ENCODE measurements at regions not wholly inside any gene's neighbourhood (a gene's known extent, or its start where the extent isn't known, plus 50 kb on each side); places are given as distances from the start of the nearest gene placed in this dataset.

DNA sequence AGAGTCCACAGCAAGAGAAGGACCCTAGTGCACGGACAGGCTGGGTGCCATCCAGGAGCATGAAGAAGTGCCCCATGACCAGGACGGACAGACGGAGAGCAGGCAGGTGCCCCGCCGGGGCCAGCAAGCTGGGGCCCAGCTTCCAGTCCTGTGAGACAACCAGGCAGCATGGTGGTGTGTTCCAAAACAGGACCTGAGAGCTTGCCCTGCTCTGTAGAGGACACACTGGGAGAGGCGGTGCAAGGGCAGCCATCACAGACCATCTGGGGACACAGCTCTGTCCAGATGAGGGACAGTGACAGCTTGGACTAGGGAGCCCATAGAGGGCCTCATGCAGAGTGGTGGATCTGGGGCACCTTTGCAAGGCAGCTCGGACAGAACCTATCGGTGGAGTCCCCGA is 279.8 kb downstream of the EIPR1 start:
- no peaks in the 10 kb centered on the region for H3K27me3 ChIP-seq (replicated peaks in 1 of 2; ENCODE audit: control insufficient read depth in 2 of 2, insufficient read depth in 2 of 2, low read length in 1 of 2)
- H3K27ac ChIP-seq (ENCODE audit: control insufficient read depth, insufficient read depth), result no peak overlapping the region
- H2AFZ ChIP-seq (ENCODE audit: control insufficient read depth, low read depth, low read length), result no peak overlapping the region
- H4K20me1 ChIP-seq (ENCODE audit: control insufficient read depth, insufficient read depth), result no peaks in the 10 kb centered on the region
- in situ Hi-C loops (cut with MboI), result no loop called here
- H3K4me1 ChIP-seq (ENCODE audit: control insufficient read depth, insufficient read depth, low read length), result peaks cover 9% of the 10 kb centered on the region; the same call in 1 of the 2 replicates
- intact Hi-C loops (cut with micrococcal nuclease; ENCODE audit: unreplicated experiment), result no loop called here
- no peaks in the 10 kb centered on the region for H3K79me2 ChIP-seq (ENCODE audit: control insufficient read depth, insufficient read depth, low read length)
- POLR2A ChIA-PET, result no interaction called here
- no peaks in the 10 kb centered on the region; the same call in 2 of the 3 replicates for H3K9me3 ChIP-seq (replicated peaks; ENCODE audit: control insufficient read depth, insufficient read depth, low read length)
- FAIRE-seq (no peak), DNase-seq (ENCODE audit: low read depth, low spot score) (no peak), ATAC-seq (no peak)
- SMC1A ChIA-PET (ENCODE audit: uncharacterized antibody, unreplicated experiment), result no interaction called here
- no peak overlapping the region for H3K4me3 ChIP-seq
- H3K36me3 ChIP-seq (ENCODE audit: control insufficient read depth in 2 of 2, insufficient read depth in 2 of 2, low read length in 1 of 2), result no peaks in the 10 kb centered on the region
- no TSS peak for BruUV-seq (replicated peaks)
- WGBS (ENCODE audit: insufficient coverage, insufficient replicate concordance, low lambda C conversion rate, missing lambda C conversion rate), result 64% methylated on average over 9 of the region's 9 CpGs
- CTCF ChIA-PET, result no interaction called here
- no peak overlapping the region for H3K9ac ChIP-seq (ENCODE audit: control insufficient read depth, insufficient read depth, low read length)
- RAD21 ChIA-PET (ENCODE audit: unreplicated experiment), result no interaction called here
- no peak overlapping the region for H3K4me2 ChIP-seq (ENCODE audit: control insufficient read depth, insufficient read depth)
- no peak for TF ChIP-seq PAX8 (IDR thresholded peaks at IDR 0.05)
- no peak for TF ChIP-seq RAD21 (IDR thresholded peaks at IDR 0.05; ENCODE audit: insufficient read depth, low read depth, low read length)
- TF ChIP-seq SMAD1 (IDR thresholded peaks at IDR 0.05; ENCODE audit: low read depth, partially characterized antibody), result no peak
- TF ChIP-seq FOS (IDR thresholded peaks at IDR 0.05; ENCODE audit: borderline replicate concordance, extremely low read depth, insufficient read length), result no peak
- TF ChIP-seq ZNF274 (IDR thresholded peaks at IDR 0.05; ENCODE audit: insufficient read depth, insufficient read length), result no peak
- TF ChIP-seq SUPT20H (IDR thresholded peaks at IDR 0.05; ENCODE audit: borderline replicate concordance, control insufficient read depth, low read depth, low read length), result no peak
- TF ChIP-seq CBX3 (IDR thresholded peaks at IDR 0.05; ENCODE audit: borderline replicate concordance, low read depth), result no peak
- TF ChIP-seq ZNF207 (IDR thresholded peaks at IDR 0.05; ENCODE audit: borderline replicate concordance), result no peak
- TF ChIP-seq HCFC1 (IDR thresholded peaks at IDR 0.05; ENCODE audit: low read length), result no peak
- TF ChIP-seq ZNF687 (IDR thresholded peaks at IDR 0.05), result no peak
- TF ChIP-seq DPF2 (IDR thresholded peaks at IDR 0.05), result no peak
- no peak for TF ChIP-seq KAT2A (conservative IDR thresholded peaks at IDR 0.05; ENCODE audit: control insufficient read depth, low read depth, low read length)
- no peak for TF ChIP-seq CREB1 (IDR thresholded peaks at IDR 0.05; ENCODE audit: low read depth)
- no peak for TF ChIP-seq JUNB (IDR thresholded peaks at IDR 0.05)
- TF ChIP-seq, protein P1, sequence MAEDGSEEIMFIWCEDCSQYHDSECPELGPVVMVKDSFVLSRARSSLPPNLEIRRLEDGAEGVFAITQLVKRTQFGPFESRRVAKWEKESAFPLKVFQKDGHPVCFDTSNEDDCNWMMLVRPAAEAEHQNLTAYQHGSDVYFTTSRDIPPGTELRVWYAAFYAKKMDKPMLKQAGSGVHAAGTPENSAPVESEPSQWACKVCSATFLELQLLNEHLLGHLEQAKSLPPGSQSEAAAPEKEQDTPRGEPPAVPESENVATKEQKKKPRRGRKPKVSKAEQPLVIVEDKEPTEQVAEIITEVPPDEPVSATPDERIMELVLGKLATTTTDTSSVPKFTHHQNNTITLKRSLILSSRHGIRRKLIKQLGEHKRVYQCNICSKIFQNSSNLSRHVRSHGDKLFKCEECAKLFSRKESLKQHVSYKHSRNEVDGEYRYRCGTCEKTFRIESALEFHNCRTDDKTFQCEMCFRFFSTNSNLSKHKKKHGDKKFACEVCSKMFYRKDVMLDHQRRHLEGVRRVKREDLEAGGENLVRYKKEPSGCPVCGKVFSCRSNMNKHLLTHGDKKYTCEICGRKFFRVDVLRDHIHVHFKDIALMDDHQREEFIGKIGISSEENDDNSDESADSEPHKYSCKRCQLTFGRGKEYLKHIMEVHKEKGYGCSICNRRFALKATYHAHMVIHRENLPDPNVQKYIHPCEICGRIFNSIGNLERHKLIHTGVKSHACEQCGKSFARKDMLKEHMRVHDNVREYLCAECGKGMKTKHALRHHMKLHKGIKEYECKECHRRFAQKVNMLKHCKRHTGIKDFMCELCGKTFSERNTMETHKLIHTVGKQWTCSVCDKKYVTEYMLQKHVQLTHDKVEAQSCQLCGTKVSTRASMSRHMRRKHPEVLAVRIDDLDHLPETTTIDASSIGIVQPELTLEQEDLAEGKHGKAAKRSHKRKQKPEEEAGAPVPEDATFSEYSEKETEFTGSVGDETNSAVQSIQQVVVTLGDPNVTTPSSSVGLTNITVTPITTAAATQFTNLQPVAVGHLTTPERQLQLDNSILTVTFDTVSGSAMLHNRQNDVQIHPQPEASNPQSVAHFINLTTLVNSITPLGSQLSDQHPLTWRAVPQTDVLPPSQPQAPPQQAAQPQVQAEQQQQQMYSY (CRISPR knock-in tag; IDR thresholded peaks at IDR 0.05), result no peak
- TF ChIP-seq ZNF622 (IDR thresholded peaks at IDR 0.05), result no peak

Data from GM12878 (cell line).